PC-9 (cell line): ENCODE measurements at regions not wholly inside any gene's neighbourhood (a gene's known extent, or its start where the extent isn't known, plus 50 kb on each side); places are given as distances from the start of the nearest gene placed in this dataset.

Source experiments
- CTCF ChIP-seq: fragments of 200-600 bp; sonication (generic); conservative IDR thresholded peaks from 2 replicates; pipeline ENCODE4 v1.6.1; 2017; ENCODE audit warnings: mixed run types, antibody characterized with exemption, mild to moderate bottlenecking, moderate library complexity
- EZH2 ChIP-seq: fragments of 200-600 bp; sonication (generic); IDR thresholded peaks from 2 replicates; pipeline ENCODE4 v1.8.0; 2017; ENCODE audit warnings: antibody characterized with exemption, low read depth

- TF ChIP-seq CTCF (no peak), EZH2 (no peak)
These were observed 259.8 kb downstream of the C16orf95 start for GRCh38 chr16:87057211-87057881.
